ENCODE measurements at regions not wholly inside any gene's neighbourhood (a gene's known extent, or its start where the extent isn't known, plus 50 kb on each side); places are given as distances from the start of the nearest gene placed in this dataset.

GRCh38 chr6:163955096-163955495 lies 540.6 kb downstream of the QKI start:
- TF ChIP-seq CTCF (IDR thresholded peaks at IDR 0.05; ENCODE audit: low read depth, low read length), result no peak
- TF ChIP-seq EZH2phosphoT487 (IDR thresholded peaks at IDR 0.05; ENCODE audit: low read depth), result no peak
